ENCODE measurements at regions not wholly inside any gene's neighbourhood (a gene's known extent, or its start where the extent isn't known, plus 50 kb on each side); places are given as distances from the start of the nearest gene placed in this dataset.

GRCh38 chr3:181615666-181616065, 96.1 kb upstream of the SOX2 start:
- H3K36me3 ChIP-seq (replicated peaks in 1 of 2; ENCODE audit: control insufficient read depth in 1 of 2, insufficient read depth in 2 of 2, low read length in 1 of 2), result no peaks in the 10 kb centered on the region
- H3K9ac ChIP-seq, result no peak overlapping the region
- no peak overlapping the region for H3K4me3 ChIP-seq (ENCODE audit: low read depth in 2 of 2, low read length in 1 of 2)
- no peak overlapping the region for H2AFZ ChIP-seq (ENCODE audit: low read depth)
- peaks cover 0 to 2% of the 10 kb centered on the region in 2 experiments; a peak in 2 of 4 replicates for H3K4me1 ChIP-seq (ENCODE audit: control insufficient read depth in 1 of 2, insufficient read depth in 2 of 2, low read depth in 1 of 2, low read length in 1 of 2)
- TF ChIP-seq, protein P1, sequence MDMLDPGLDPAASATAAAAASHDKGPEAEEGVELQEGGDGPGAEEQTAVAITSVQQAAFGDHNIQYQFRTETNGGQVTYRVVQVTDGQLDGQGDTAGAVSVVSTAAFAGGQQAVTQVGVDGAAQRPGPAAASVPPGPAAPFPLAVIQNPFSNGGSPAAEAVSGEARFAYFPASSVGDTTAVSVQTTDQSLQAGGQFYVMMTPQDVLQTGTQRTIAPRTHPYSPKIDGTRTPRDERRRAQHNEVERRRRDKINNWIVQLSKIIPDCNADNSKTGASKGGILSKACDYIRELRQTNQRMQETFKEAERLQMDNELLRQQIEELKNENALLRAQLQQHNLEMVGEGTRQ (IDR thresholded peaks at IDR 0.05; ENCODE audit: borderline replicate concordance, low read depth, low read length), result no peak
- no peak for TF ChIP-seq SIN3A (IDR thresholded peaks at IDR 0.05; ENCODE audit: borderline replicate concordance, low read depth, low read length)
- no peaks in the 10 kb centered on the region for H3K27me3 ChIP-seq (ENCODE audit: insufficient read depth)
- no peaks in the 10 kb centered on the region for H3K9me2 ChIP-seq
- H3K79me2 ChIP-seq (ENCODE audit: insufficient read depth), result no peaks in the 10 kb centered on the region
- no peak overlapping the region for H3K27ac ChIP-seq (ENCODE audit: low read depth in 2 of 2, low read length in 1 of 2)
- no peak overlapping the region for H3K4me2 ChIP-seq
- H3F3A ChIP-seq (replicated peaks; ENCODE audit: insufficient read depth), result no peaks in the 10 kb centered on the region
- no peaks in the 10 kb centered on the region for H4K20me1 ChIP-seq (ENCODE audit: insufficient read depth)
- POLR2A ChIA-PET, result no interaction called here
- CTCF ChIA-PET, result interaction anchor here (1.1 kb wide), 1 partner anchor 47 kb away, joined by 4 read pairs; no protein-coding TSS in a partner anchor
- DNase-seq, result no peak
- H3K9me3 ChIP-seq, result no peaks in the 10 kb centered on the region

GRCh38 chr3:181614878-181615277, 96.8 kb upstream of the SOX2 start:
- H3K9me3 ChIP-seq, result no peaks in the 10 kb centered on the region
- no peak for DNase-seq
- no peak overlapping the region for H3K9ac ChIP-seq
- H3K79me2 ChIP-seq (ENCODE audit: insufficient read depth), result no peaks in the 10 kb centered on the region
- H3K27me3 ChIP-seq (ENCODE audit: insufficient read depth), result no peaks in the 10 kb centered on the region
- no peak overlapping the region for H3K27ac ChIP-seq (ENCODE audit: low read depth in 2 of 2, low read length in 1 of 2)
- H3K4me3 ChIP-seq (ENCODE audit: low read depth in 2 of 2, low read length in 1 of 2), result no peak overlapping the region
- ChIA-PET CTCF (interaction anchor here (1.6 kb wide), 1 partner anchor 11 kb away, joined by 4 read pairs; no protein-coding TSS in a partner anchor), POLR2A (no interaction called here)
- no peak overlapping the region for H2AFZ ChIP-seq (ENCODE audit: low read depth)
- no peak overlapping the region for H3K4me2 ChIP-seq
- H3F3A ChIP-seq (replicated peaks; ENCODE audit: insufficient read depth), result no peaks in the 10 kb centered on the region
- no peaks in the 10 kb centered on the region for H4K20me1 ChIP-seq (ENCODE audit: insufficient read depth)
- H3K36me3 ChIP-seq (replicated peaks in 1 of 2; ENCODE audit: control insufficient read depth in 1 of 2, insufficient read depth in 2 of 2, low read length in 1 of 2), result no peaks in the 10 kb centered on the region
- H3K4me1 ChIP-seq (ENCODE audit: control insufficient read depth in 1 of 2, insufficient read depth in 2 of 2, low read depth in 1 of 2, low read length in 1 of 2), result peaks cover 0 to 2% of the 10 kb centered on the region in 2 experiments; a peak in 2 of 4 replicates
- H3K9me2 ChIP-seq, result no peaks in the 10 kb centered on the region
- no peak for TF ChIP-seq SMC3 (IDR thresholded peaks at IDR 0.05; ENCODE audit: low read depth, low read length)
- no peak for TF ChIP-seq RCOR1 (IDR thresholded peaks at IDR 0.05; ENCODE audit: low read length)
- TF ChIP-seq CTCF (IDR thresholded peaks at IDR 0.05), result no peak
- no peak for TF ChIP-seq EP300 (IDR thresholded peaks at IDR 0.05; ENCODE audit: borderline replicate concordance in 1 of 2, low read depth in 1 of 2, low read length in 1 of 2)
- no peak for TF ChIP-seq YY1 (IDR thresholded peaks at IDR 0.05; ENCODE audit: low read depth)
- TF ChIP-seq NRF1 (IDR thresholded peaks at IDR 0.05; ENCODE audit: low read depth, low read length), result no peak
- TF ChIP-seq, protein P2, sequence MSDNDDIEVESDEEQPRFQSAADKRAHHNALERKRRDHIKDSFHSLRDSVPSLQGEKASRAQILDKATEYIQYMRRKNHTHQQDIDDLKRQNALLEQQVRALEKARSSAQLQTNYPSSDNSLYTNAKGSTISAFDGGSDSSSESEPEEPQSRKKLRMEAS (IDR thresholded peaks at IDR 0.05; ENCODE audit: low read depth), result no peak
- no peak for TF ChIP-seq NFIC (IDR thresholded peaks at IDR 0.05; ENCODE audit: borderline replicate concordance)

All from SK-N-SH (cell line).